Activated CD4-positive, alpha-beta T cell treated with anti-CD3 and anti-CD28 coated beads, Interleukin-2, amount 50 U/mL, for 24 hours (primary cell): ENCODE measurements at regions not wholly inside any gene's neighbourhood (a gene's known extent, or its start where the extent isn't known, plus 50 kb on each side); places are given as distances from the start of the nearest gene placed in this dataset.

ENCODE experiments used
- DNase-seq, 2 donors: peaks; one replicate each; pipeline ENCODE4 v3.0.0-alpha.2; 2020; ENCODE audit warnings: low read depth in 1 of 2, low spot score in 1 of 2

GRCh38 chr15:63454503-63455211 is 49.7 kb upstream of the USP3 start:
- no peak for DNase-seq
